ENCODE measurements at regions not wholly inside any gene's neighbourhood (a gene's known extent, or its start where the extent isn't known, plus 50 kb on each side); places are given as distances from the start of the nearest gene placed in this dataset.
A peak's percentile ranks its signal among the peaks of the same experiment; 100 is the strongest.

- Histone ChIP-seq H3K23ac (ENCODE audit: low read length) (no peak overlapping the region), H3K4me3 (ENCODE audit: low read depth, low read length) (no peak overlapping the region), H3K4ac (ENCODE audit: low read depth, low read length) (no peak overlapping the region), H3K27ac (ENCODE audit: low read depth, low read length) (no peak overlapping the region), H3K36me3 (ENCODE audit: control insufficient read depth in 1 of 2, insufficient read depth in 2 of 2, low read length in 2 of 2) (no peaks in the 10 kb centered on the region), H2AK5ac (ENCODE audit: low read length) (no peak overlapping the region), H2BK5ac (ENCODE audit: low read depth, low read length, poor library complexity) (no peak overlapping the region), H2BK12ac (ENCODE audit: low read length) (no peak overlapping the region), H3K18ac (ENCODE audit: low read length) (no peak overlapping the region), H3K14ac (ENCODE audit: low read length) (no peak overlapping the region), H3K79me1 (ENCODE audit: low read length) (no peaks in the 10 kb centered on the region), H3K9ac (ENCODE audit: low read length) (no peak overlapping the region), H2BK120ac (ENCODE audit: insufficient read depth, low read length, poor library complexity) (no peak overlapping the region), H2AFZ (ENCODE audit: insufficient read depth, low read length, poor library complexity) (no peak overlapping the region), H4K91ac (ENCODE audit: low read depth, low read length) (no peak overlapping the region), H4K12ac (ENCODE audit: low read depth, low read length) (no peak overlapping the region), H3K9me3 (ENCODE audit: insufficient read depth, low read depth, low read length) (no peaks in the 10 kb centered on the region), H3K79me2 (ENCODE audit: control insufficient read depth, insufficient read depth, low read length, poor library complexity) (no peaks in the 10 kb centered on the region), H4K8ac (ENCODE audit: low read depth, low read length) (no peak overlapping the region), H3K4me1 (ENCODE audit: control insufficient read depth in 1 of 2, insufficient read depth in 2 of 2, low read length in 2 of 2) (no peaks in the 10 kb centered on the region), H3K4me2 (ENCODE audit: low read length) (no peak overlapping the region), H3K27me3 (ENCODE audit: insufficient read depth, low read length) (no peaks in the 10 kb centered on the region)
- no CpG with 5 or more reads among the region's 5 CpGs for WGBS (ENCODE audit: extremely low coverage, insufficient coverage, insufficient read length)
- DNase-seq: peak; percentile 44 to 83
Measured at GRCh38 chr9:90142580-90142979, 500.0 kb downstream of the DIRAS2 start.

- H3K18ac ChIP-seq (ENCODE audit: low read length): no peak overlapping the region
- no peak overlapping the region for H3K27ac ChIP-seq (ENCODE audit: low read depth, low read length)
- no CpG with 5 or more reads among the region's 3 CpGs for WGBS (ENCODE audit: extremely low coverage, insufficient coverage, insufficient read length)
- DNase-seq: no peak
- H3K4me1 ChIP-seq (ENCODE audit: control insufficient read depth in 1 of 2, insufficient read depth in 2 of 2, low read length in 2 of 2): no peaks in the 10 kb centered on the region
- no peak overlapping the region for H3K4ac ChIP-seq (ENCODE audit: low read depth, low read length)
- no peak overlapping the region for H2AK5ac ChIP-seq (ENCODE audit: low read length)
- H2BK120ac ChIP-seq (ENCODE audit: insufficient read depth, low read length, poor library complexity): no peak overlapping the region
- H3K79me1 ChIP-seq (ENCODE audit: low read length): no peaks in the 10 kb centered on the region
- no peak overlapping the region for H2BK5ac ChIP-seq (ENCODE audit: low read depth, low read length, poor library complexity)
- no peaks in the 10 kb centered on the region for H3K79me2 ChIP-seq (ENCODE audit: control insufficient read depth, insufficient read depth, low read length, poor library complexity)
- no peak overlapping the region for H2BK12ac ChIP-seq (ENCODE audit: low read length)
- H2AFZ ChIP-seq (ENCODE audit: insufficient read depth, low read length, poor library complexity): no peak overlapping the region
- H3K9ac ChIP-seq (ENCODE audit: low read length): no peak overlapping the region
- no peak overlapping the region for H3K14ac ChIP-seq (ENCODE audit: low read length)
- H3K4me2 ChIP-seq (ENCODE audit: low read length): no peak overlapping the region
- no peak overlapping the region for H3K4me3 ChIP-seq (ENCODE audit: low read depth, low read length)
- no peaks in the 10 kb centered on the region for H3K36me3 ChIP-seq (ENCODE audit: control insufficient read depth in 1 of 2, insufficient read depth in 2 of 2, low read length in 2 of 2)
- no peaks in the 10 kb centered on the region for H3K9me3 ChIP-seq (ENCODE audit: insufficient read depth, low read depth, low read length)
- no peak overlapping the region for H4K8ac ChIP-seq (ENCODE audit: low read depth, low read length)
- no peaks in the 10 kb centered on the region for H3K27me3 ChIP-seq (ENCODE audit: insufficient read depth, low read length)
- H4K12ac ChIP-seq (ENCODE audit: low read depth, low read length): no peak overlapping the region
- no peak overlapping the region for H3K23ac ChIP-seq (ENCODE audit: low read length)
- H4K91ac ChIP-seq (ENCODE audit: low read depth, low read length): no peak overlapping the region
Measured at GRCh38 chr9:90147426-90147825, 495.2 kb downstream of the DIRAS2 start.

DNA sequence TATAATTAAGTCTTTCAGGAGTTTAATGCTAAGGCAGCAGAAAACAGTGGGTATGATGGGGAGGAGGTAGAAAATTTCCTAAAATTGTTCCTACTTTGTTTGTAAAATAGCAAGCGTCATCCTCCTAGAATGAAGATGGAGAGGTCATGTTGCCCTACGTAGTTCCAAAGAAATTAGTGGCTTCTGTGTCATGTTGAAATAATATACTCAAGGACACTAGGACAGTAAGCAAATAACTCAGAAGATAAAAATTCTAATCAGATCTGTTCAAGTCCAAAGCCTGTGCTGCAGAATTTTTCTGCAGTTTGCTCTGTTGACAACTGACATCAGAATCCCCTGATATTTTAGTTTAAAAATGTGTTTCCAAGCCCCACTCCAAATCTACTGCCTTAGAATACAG is 486.3 kb downstream of the DIRAS2 start:
- H3K4me3 ChIP-seq (ENCODE audit: low read depth, low read length): no peak overlapping the region
- H3K27me3 ChIP-seq (ENCODE audit: insufficient read depth, low read length): no peaks in the 10 kb centered on the region
- H3K9me3 ChIP-seq (ENCODE audit: insufficient read depth, low read depth, low read length): no peaks in the 10 kb centered on the region
- H3K14ac ChIP-seq (ENCODE audit: low read length): no peak overlapping the region
- H3K18ac ChIP-seq (ENCODE audit: low read length): no peak overlapping the region
- no peak overlapping the region for H3K9ac ChIP-seq (ENCODE audit: low read length)
- no peak overlapping the region for H3K4ac ChIP-seq (ENCODE audit: low read depth, low read length)
- no peak for DNase-seq
- H4K8ac ChIP-seq (ENCODE audit: low read depth, low read length): no peak overlapping the region
- no peak overlapping the region for H2BK12ac ChIP-seq (ENCODE audit: low read length)
- no peak overlapping the region for H2AK5ac ChIP-seq (ENCODE audit: low read length)
- no peaks in the 10 kb centered on the region for H3K79me1 ChIP-seq (ENCODE audit: low read length)
- H3K23ac ChIP-seq (ENCODE audit: low read length): no peak overlapping the region
- no CpG with 5 or more reads among the region's 2 CpGs for WGBS (ENCODE audit: extremely low coverage, insufficient coverage, insufficient read length)
- no peaks in the 10 kb centered on the region for H3K4me1 ChIP-seq (ENCODE audit: control insufficient read depth in 1 of 2, insufficient read depth in 2 of 2, low read length in 2 of 2)
- no peak overlapping the region for H2BK5ac ChIP-seq (ENCODE audit: low read depth, low read length, poor library complexity)
- H3K79me2 ChIP-seq (ENCODE audit: control insufficient read depth, insufficient read depth, low read length, poor library complexity): no peaks in the 10 kb centered on the region
- no peaks in the 10 kb centered on the region for H3K36me3 ChIP-seq (ENCODE audit: control insufficient read depth in 1 of 2, insufficient read depth in 2 of 2, low read length in 2 of 2)
- H2BK120ac ChIP-seq (ENCODE audit: insufficient read depth, low read length, poor library complexity): no peak overlapping the region
- H2AFZ ChIP-seq (ENCODE audit: insufficient read depth, low read length, poor library complexity): no peak overlapping the region
- H4K91ac ChIP-seq (ENCODE audit: low read depth, low read length): no peak overlapping the region
- H4K12ac ChIP-seq (ENCODE audit: low read depth, low read length): no peak overlapping the region
- H3K4me2 ChIP-seq (ENCODE audit: low read length): no peak overlapping the region
- no peak overlapping the region for H3K27ac ChIP-seq (ENCODE audit: low read depth, low read length)

DNA sequence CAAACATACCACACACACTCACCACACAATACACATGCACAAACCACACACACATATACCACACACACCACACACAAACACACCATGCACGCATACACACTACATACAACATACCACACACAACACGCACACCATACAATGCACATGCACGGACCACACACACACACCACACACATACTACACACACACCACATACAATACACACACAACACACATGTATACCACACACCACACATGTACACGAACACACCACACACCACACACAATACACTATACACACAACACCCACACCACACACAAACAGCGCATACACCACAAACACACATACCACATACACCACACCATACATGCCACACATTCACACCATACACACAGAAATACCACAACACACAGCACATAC is 480.3 kb downstream of the DIRAS2 start:
- Histone ChIP-seq H4K8ac (ENCODE audit: low read depth, low read length) (no peak overlapping the region), H4K12ac (ENCODE audit: low read depth, low read length) (no peak overlapping the region), H3K4me3 (ENCODE audit: low read depth, low read length) (peak overlapping the region; percentile 54), H3K9me3 (ENCODE audit: insufficient read depth, low read depth, low read length) (peaks cover 3% of the 10 kb centered on the region), H2AFZ (ENCODE audit: insufficient read depth, low read length, poor library complexity) (no peak overlapping the region), H3K36me3 (ENCODE audit: control insufficient read depth in 1 of 2, insufficient read depth in 2 of 2, low read length in 2 of 2) (no peaks in the 10 kb centered on the region), H3K79me2 (ENCODE audit: control insufficient read depth, insufficient read depth, low read length, poor library complexity) (no peaks in the 10 kb centered on the region), H2AK5ac (ENCODE audit: low read length) (no peak overlapping the region), H3K4me1 (ENCODE audit: control insufficient read depth in 1 of 2, insufficient read depth in 2 of 2, low read length in 2 of 2) (no peaks in the 10 kb centered on the region), H3K9ac (ENCODE audit: low read length) (no peak overlapping the region), H2BK5ac (ENCODE audit: low read depth, low read length, poor library complexity) (no peak overlapping the region), H3K4me2 (ENCODE audit: low read length) (no peak overlapping the region), H3K14ac (ENCODE audit: low read length) (no peak overlapping the region), H3K27ac (ENCODE audit: low read depth, low read length) (no peak overlapping the region), H3K4ac (ENCODE audit: low read depth, low read length) (no peak overlapping the region), H3K18ac (ENCODE audit: low read length) (no peak overlapping the region), H2BK12ac (ENCODE audit: low read length) (no peak overlapping the region), H4K91ac (ENCODE audit: low read depth, low read length) (no peak overlapping the region), H3K23ac (ENCODE audit: low read length) (peak overlapping the region; percentile 77), H3K79me1 (ENCODE audit: low read length) (no peaks in the 10 kb centered on the region), H3K27me3 (ENCODE audit: insufficient read depth, low read length) (no peaks in the 10 kb centered on the region), H2BK120ac (ENCODE audit: insufficient read depth, low read length, poor library complexity) (no peak overlapping the region)
- WGBS (ENCODE audit: extremely low coverage, insufficient coverage, insufficient read length): 100% methylated on average over 3 of the region's 5 CpGs
- DNase-seq: no peak
